Lung (tissue), 11 donors: ENCODE measurements at regions not wholly inside any gene's neighbourhood (a gene's known extent, or its start where the extent isn't known, plus 50 kb on each side); places are given as distances from the start of the nearest gene placed in this dataset.

Experiments
- ATAC-seq: fragments of 200-7000 bp; cut with Tn5 transposase; one replicate; pipeline ENCODE4 v1.9.1; 2020; ENCODE audit warnings: moderate number of reproducible peaks; ENCODE audit not compliant: insufficient read depth, low FRiP score
- DNase-seq, 3 donors: peaks; one replicate each; pipeline ENCODE4 v3.0.0-alpha.2; 2013 to 2017
- H3K27ac ChIP-seq, 2 donors: one replicate each; pipeline ENCODE4 v1.5.1; 2013; ENCODE audit warnings: mild to moderate bottlenecking in 2 of 2, moderate library complexity in 2 of 2, control low read depth in 1 of 2, inconsistent platforms in 1 of 2, low read depth in 1 of 2, low read length in 1 of 2
- H3K27me3 ChIP-seq, 3 donors: one replicate each; pipeline ENCODE4 v1.5.1; 2013; ENCODE audit warnings: low read length in 2 of 3; ENCODE audit not compliant: control insufficient read depth in 3 of 3, insufficient read depth in 3 of 3
- H3K36me3 ChIP-seq, 4 donors: one replicate each; pipeline ENCODE4 v1.5.1; 2013; ENCODE audit warnings: low read length in 4 of 4, mild to moderate bottlenecking in 1 of 4, moderate library complexity in 1 of 4; ENCODE audit not compliant: control insufficient read depth in 4 of 4, insufficient read depth in 4 of 4
- H3K4me1 ChIP-seq, 5 donors: one replicate each; pipeline ENCODE4 v1.5.1; 2013; ENCODE audit warnings: low read length in 5 of 5, mild to moderate bottlenecking in 2 of 5, moderate library complexity in 1 of 5; ENCODE audit not compliant: control insufficient read depth in 5 of 5, insufficient read depth in 5 of 5
- H3K4me3 ChIP-seq: one replicate; pipeline ENCODE4 v1.5.1; 2013; ENCODE audit warnings: mild to moderate bottlenecking, control low read depth, moderate library complexity
- H3K9ac ChIP-seq, 2 donors: one replicate each; pipeline ENCODE4 v1.5.1; 2013; ENCODE audit warnings: low read length in 2 of 2, control low read depth in 1 of 2; ENCODE audit not compliant: insufficient read depth in 1 of 2
- H3K9me3 ChIP-seq, 4 donors: one replicate each; pipeline ENCODE4 v1.5.1; 2013; ENCODE audit warnings: low read length in 3 of 4, mild to moderate bottlenecking in 1 of 4, moderate library complexity in 1 of 4; ENCODE audit not compliant: control insufficient read depth in 4 of 4, insufficient read depth in 3 of 4
- CTCF ChIP-seq: IDR thresholded peaks from 2 replicates; pipeline ENCODE4 v1.5.1; 2012; ENCODE audit warnings: mild to moderate bottlenecking; ENCODE audit errors: control extremely low read depth, extremely low read depth
- WGBS, 2 donors: extraction: QIAGEN DNeasy Blood & Tissue Kit; methylation state at CpG; one replicate each; pipeline ENCODE4 v1.1.7; 2013; 5-methylcytosine and 5-hydroxymethylcytosine counted together
- donor health status: control.
- donor health status: control.
- donor health status: Bipolar disorder and iron deficiency.
- donor health status: healthy.
- donor health status: DM: yes; HTN: yes; CAD: no.

- peaks cover 0 to 29% (median 2%) of the 10 kb centered on the region in 5 donors for H3K4me1 ChIP-seq
- H3K36me3 ChIP-seq: no peaks in the 10 kb centered on the region
- DNase-seq: peak in 1 of 3 donors; percentile 18
- no peak overlapping the region for H3K27ac ChIP-seq
- H3K9me3 ChIP-seq: no peaks in the 10 kb centered on the region
- peak; percentile 41 for ATAC-seq
- TF ChIP-seq CTCF: no peak
- no peak overlapping the region for H3K4me3 ChIP-seq
- 33 to 39% methylated on average over 6 of the region's 6 CpGs for WGBS, 2 donors
- no peaks in the 10 kb centered on the region for H3K27me3 ChIP-seq
- no peak overlapping the region for H3K9ac ChIP-seq
Observed at GRCh38 chr4:140809676-140810075, 53.5 kb upstream of the TBC1D9 start.

GRCh38 chr4:140808256-140808655, 52.1 kb upstream of the TBC1D9 start:
- Histone ChIP-seq H3K27ac (no peak overlapping the region), H3K9ac (no peak overlapping the region), H3K36me3 (no peaks in the 10 kb centered on the region), H3K27me3 (no peaks in the 10 kb centered on the region), H3K4me1 (peaks cover 0 to 25% (median 2%) of the 10 kb centered on the region in 5 donors), H3K4me3 (no peak overlapping the region), H3K9me3 (no peaks in the 10 kb centered on the region)
- WGBS, 2 donors: 81 to 84% methylated on average over 7 of the region's 7 CpGs
- no peak for ATAC-seq
- DNase-seq: peak in 2 of 3 donors; percentile 24 to 55
- no peak for TF ChIP-seq CTCF

GRCh38 chr4:140807491-140808252, 51.5 kb upstream of the TBC1D9 start:
- H3K36me3 ChIP-seq: no peaks in the 10 kb centered on the region
- peaks cover 0 to 25% (median 2%) of the 10 kb centered on the region in 5 donors for H3K4me1 ChIP-seq
- TF ChIP-seq CTCF: no peak
- H3K9me3 ChIP-seq: no peaks in the 10 kb centered on the region
- ATAC-seq (no peak), DNase-seq (peak in 2 of 3 donors; percentile 96)
- H3K9ac ChIP-seq: no peak overlapping the region
- 53 to 65% methylated on average over 6 of the region's 6 CpGs for WGBS, 2 donors
- no peak overlapping the region for H3K27ac ChIP-seq
- no peak overlapping the region for H3K4me3 ChIP-seq
- no peaks in the 10 kb centered on the region for H3K27me3 ChIP-seq
